ENCODE measurements at regions not wholly inside any gene's neighbourhood (a gene's known extent, or its start where the extent isn't known, plus 50 kb on each side); places are given as distances from the start of the nearest gene placed in this dataset.

DNA sequence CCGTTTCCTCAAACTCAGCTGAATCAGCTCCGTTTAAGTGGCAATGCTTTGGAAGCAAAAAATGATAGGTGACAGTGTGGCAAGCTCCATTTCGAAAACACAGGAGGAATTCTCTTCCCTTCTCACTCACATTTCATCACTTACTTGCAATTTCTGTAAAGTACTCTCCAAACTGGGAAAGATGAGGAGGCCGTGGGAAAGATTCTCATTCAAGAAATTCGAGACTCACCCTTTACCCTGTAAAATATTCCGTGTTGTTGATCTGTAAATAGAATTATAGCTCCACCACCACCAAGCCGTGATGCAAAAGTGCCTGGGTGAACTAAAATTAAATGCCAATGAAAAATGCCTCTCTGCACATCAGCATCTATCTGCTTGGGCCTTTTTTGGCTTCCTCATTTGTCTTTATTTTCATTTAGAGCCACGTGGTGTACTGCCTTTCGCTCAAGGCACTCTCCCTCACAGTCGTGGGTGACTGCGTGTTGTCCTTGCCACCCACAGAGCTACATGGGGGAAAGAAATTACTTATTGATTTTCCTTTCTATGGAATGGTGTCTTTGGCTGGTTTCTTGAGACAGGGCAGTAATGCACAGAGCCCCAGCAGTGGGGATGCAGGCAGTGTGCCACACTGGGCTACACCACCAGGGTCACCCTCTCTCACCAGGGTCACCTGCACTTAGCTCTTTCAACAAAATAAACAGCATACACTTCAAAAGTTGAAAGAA is 289.3 kb upstream of the TAS2R1 start:
- TF ChIP-seq OSR1 (CRISPR knock-in tag; IDR thresholded peaks at IDR 0.05) (no peak), ARNTL (CRISPR knock-in tag; IDR thresholded peaks at IDR 0.05; ENCODE audit: borderline replicate concordance, low read depth) (no peak), ZFP30 (CRISPR knock-in tag; IDR thresholded peaks at IDR 0.05) (no peak), ZC3H10 (CRISPR knock-in tag; IDR thresholded peaks at IDR 0.05) (no peak), CSDC2 (CRISPR knock-in tag; IDR thresholded peaks at IDR 0.05) (no peak), GLIS3 (CRISPR knock-in tag; IDR thresholded peaks at IDR 0.05) (no peak)
- TF ChIP-seq, protein P1, sequence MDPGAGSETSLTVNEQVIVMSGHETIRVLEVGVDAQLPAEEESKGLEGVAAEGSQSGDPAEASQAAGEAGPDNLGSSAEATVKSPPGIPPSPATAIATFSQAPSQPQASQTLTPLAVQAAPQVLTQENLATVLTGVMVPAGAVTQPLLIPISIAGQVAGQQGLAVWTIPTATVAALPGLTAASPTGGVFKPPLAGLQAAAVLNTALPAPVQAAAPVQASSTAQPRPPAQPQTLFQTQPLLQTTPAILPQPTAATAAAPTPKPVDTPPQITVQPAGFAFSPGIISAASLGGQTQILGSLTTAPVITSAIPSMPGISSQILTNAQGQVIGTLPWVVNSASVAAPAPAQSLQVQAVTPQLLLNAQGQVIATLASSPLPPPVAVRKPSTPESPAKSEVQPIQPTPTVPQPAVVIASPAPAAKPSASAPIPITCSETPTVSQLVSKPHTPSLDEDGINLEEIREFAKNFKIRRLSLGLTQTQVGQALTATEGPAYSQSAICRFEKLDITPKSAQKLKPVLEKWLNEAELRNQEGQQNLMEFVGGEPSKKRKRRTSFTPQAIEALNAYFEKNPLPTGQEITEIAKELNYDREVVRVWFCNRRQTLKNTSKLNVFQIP (CRISPR knock-in tag; IDR thresholded peaks at IDR 0.05; ENCODE audit: borderline replicate concordance, low read depth): no peak
- TF ChIP-seq, protein P2, sequence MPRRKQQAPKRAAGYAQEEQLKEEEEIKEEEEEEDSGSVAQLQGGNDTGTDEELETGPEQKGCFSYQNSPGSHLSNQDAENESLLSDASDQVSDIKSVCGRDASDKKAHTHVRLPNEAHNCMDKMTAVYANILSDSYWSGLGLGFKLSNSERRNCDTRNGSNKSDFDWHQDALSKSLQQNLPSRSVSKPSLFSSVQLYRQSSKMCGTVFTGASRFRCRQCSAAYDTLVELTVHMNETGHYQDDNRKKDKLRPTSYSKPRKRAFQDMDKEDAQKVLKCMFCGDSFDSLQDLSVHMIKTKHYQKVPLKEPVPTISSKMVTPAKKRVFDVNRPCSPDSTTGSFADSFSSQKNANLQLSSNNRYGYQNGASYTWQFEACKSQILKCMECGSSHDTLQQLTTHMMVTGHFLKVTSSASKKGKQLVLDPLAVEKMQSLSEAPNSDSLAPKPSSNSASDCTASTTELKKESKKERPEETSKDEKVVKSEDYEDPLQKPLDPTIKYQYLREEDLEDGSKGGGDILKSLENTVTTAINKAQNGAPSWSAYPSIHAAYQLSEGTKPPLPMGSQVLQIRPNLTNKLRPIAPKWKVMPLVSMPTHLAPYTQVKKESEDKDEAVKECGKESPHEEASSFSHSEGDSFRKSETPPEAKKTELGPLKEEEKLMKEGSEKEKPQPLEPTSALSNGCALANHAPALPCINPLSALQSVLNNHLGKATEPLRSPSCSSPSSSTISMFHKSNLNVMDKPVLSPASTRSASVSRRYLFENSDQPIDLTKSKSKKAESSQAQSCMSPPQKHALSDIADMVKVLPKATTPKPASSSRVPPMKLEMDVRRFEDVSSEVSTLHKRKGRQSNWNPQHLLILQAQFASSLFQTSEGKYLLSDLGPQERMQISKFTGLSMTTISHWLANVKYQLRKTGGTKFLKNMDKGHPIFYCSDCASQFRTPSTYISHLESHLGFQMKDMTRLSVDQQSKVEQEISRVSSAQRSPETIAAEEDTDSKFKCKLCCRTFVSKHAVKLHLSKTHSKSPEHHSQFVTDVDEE (CRISPR knock-in tag; IDR thresholded peaks at IDR 0.05): no peak
- no peak for ATAC-seq

DNA sequence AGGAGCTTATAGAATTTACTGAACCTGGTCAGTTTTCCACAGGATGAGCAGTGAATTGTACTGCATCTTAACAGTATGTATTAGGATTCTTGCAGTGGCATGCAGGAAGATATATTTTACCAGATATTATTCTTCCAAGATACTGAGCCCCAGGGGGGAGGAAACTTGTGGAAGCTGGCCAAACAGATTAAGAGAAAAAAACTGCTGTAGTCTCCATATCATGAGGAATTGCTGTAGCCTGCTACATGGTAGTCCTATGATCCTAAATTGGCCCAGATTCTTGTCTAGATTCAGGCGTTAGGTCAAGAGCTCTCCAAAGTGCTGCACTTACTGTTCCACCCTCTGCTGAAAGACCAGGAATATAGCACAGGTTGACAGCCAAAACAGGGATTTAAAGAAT is 275.5 kb upstream of the TAS2R1 start:
- TF ChIP-seq, protein P1 (CRISPR knock-in tag; IDR thresholded peaks at IDR 0.05; ENCODE audit: borderline replicate concordance, low read depth): no peak
- TF ChIP-seq TCF4 (CRISPR knock-in tag; IDR thresholded peaks at IDR 0.05; ENCODE audit: borderline replicate concordance): no peak
- TF ChIP-seq BACH2 (CRISPR knock-in tag; IDR thresholded peaks at IDR 0.05; ENCODE audit: borderline replicate concordance): no peak
- no peak for TF ChIP-seq GLIS3 (CRISPR knock-in tag; IDR thresholded peaks at IDR 0.05)
- no peak for TF ChIP-seq ZFP30 (CRISPR knock-in tag; IDR thresholded peaks at IDR 0.05)
- TF ChIP-seq ZFP3 (CRISPR knock-in tag; IDR thresholded peaks at IDR 0.05): no peak
- no peak for TF ChIP-seq ZNF70 (CRISPR knock-in tag; IDR thresholded peaks at IDR 0.05)
- TF ChIP-seq, protein P3, sequence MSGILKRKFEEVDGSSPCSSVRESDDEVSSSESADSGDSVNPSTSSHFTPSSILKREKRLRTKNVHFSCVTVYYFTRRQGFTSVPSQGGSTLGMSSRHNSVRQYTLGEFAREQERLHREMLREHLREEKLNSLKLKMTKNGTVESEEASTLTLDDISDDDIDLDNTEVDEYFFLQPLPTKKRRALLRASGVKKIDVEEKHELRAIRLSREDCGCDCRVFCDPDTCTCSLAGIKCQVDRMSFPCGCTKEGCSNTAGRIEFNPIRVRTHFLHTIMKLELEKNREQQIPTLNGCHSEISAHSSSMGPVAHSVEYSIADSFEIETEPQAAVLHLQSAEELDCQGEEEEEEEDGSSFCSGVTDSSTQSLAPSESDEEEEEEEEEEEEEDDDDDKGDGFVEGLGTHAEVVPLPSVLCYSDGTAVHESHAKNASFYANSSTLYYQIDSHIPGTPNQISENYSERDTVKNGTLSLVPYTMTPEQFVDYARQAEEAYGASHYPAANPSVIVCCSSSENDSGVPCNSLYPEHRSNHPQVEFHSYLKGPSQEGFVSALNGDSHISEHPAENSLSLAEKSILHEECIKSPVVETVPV (CRISPR knock-in tag; IDR thresholded peaks at IDR 0.05): no peak
- no peak for TF ChIP-seq ESRRG (CRISPR knock-in tag; IDR thresholded peaks at IDR 0.05)
- TF ChIP-seq ARNTL (CRISPR knock-in tag; IDR thresholded peaks at IDR 0.05; ENCODE audit: borderline replicate concordance, low read depth): no peak
- TF ChIP-seq SNAI2 (CRISPR knock-in tag; IDR thresholded peaks at IDR 0.05): no peak
- no peak for TF ChIP-seq PPARA (CRISPR knock-in tag; IDR thresholded peaks at IDR 0.05; ENCODE audit: borderline replicate concordance)
- no peak for TF ChIP-seq ISL1 (CRISPR knock-in tag; IDR thresholded peaks at IDR 0.05)
- TF ChIP-seq, protein P4, sequence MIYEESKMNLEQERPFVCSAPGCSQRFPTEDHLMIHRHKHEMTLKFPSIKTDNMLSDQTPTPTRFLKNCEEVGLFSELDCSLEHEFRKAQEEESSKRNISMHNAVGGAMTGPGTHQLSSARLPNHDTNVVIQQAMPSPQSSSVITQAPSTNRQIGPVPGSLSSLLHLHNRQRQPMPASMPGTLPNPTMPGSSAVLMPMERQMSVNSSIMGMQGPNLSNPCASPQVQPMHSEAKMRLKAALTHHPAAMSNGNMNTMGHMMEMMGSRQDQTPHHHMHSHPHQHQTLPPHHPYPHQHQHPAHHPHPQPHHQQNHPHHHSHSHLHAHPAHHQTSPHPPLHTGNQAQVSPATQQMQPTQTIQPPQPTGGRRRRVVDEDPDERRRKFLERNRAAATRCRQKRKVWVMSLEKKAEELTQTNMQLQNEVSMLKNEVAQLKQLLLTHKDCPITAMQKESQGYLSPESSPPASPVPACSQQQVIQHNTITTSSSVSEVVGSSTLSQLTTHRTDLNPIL (CRISPR knock-in tag; IDR thresholded peaks at IDR 0.05; ENCODE audit: low read depth): no peak
- no peak for TF ChIP-seq ZC3H10 (CRISPR knock-in tag; IDR thresholded peaks at IDR 0.05)
- no peak for TF ChIP-seq TOX (CRISPR knock-in tag; IDR thresholded peaks at IDR 0.05; ENCODE audit: borderline replicate concordance)
- TF ChIP-seq, protein P5, sequence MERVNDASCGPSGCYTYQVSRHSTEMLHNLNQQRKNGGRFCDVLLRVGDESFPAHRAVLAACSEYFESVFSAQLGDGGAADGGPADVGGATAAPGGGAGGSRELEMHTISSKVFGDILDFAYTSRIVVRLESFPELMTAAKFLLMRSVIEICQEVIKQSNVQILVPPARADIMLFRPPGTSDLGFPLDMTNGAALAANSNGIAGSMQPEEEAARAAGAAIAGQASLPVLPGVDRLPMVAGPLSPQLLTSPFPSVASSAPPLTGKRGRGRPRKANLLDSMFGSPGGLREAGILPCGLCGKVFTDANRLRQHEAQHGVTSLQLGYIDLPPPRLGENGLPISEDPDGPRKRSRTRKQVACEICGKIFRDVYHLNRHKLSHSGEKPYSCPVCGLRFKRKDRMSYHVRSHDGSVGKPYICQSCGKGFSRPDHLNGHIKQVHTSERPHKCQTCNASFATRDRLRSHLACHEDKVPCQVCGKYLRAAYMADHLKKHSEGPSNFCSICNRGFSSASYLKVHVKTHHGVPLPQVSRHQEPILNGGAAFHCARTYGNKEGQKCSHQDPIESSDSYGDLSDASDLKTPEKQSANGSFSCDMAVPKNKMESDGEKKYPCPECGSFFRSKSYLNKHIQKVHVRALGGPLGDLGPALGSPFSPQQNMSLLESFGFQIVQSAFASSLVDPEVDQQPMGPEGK (CRISPR knock-in tag; IDR thresholded peaks at IDR 0.05; ENCODE audit: borderline replicate concordance): no peak
- no peak for TF ChIP-seq ZNF565 (CRISPR knock-in tag; conservative IDR thresholded peaks at IDR 0.05; ENCODE audit: low read depth)
- TF ChIP-seq OSR1 (CRISPR knock-in tag; IDR thresholded peaks at IDR 0.05): no peak
- TF ChIP-seq, protein P2 (CRISPR knock-in tag; IDR thresholded peaks at IDR 0.05): no peak
- ATAC-seq: no peak

Measured in SK-N-SH treated with all-trans-retinoic acid at 6 μM for 48 hours (cell line).